Stimulated activated naive B cell treated with anti-CD40 and anti-IgM and Interleukin-4, amounts not matched to agents 10 μg/mL and 1 μg/mL and 100 μg/mL, for 72 hours (primary cell): ENCODE measurements at regions not wholly inside any gene's neighbourhood (a gene's known extent, or its start where the extent isn't known, plus 50 kb on each side); places are given as distances from the start of the nearest gene placed in this dataset.
"Not testable (repeated sequence)": the region's sequence is repeated elsewhere in the genome, so short reads cannot be mapped to it uniquely, and the experiment has no call there.

Experiments used
- ATAC-seq, 2 donors: fragments of 150-1000 bp; cut with Tn5 transposase; replicated peaks; 2 replicates each; pipeline ENCODE4 v1.10.0; 2021; ENCODE audit warnings: moderate library complexity in 1 of 2
- DNase-seq: peaks from one replicate; pipeline ENCODE4 v3.0.0; 2021
- H3K27ac Mint-ChIP-seq: one replicate; pipeline ENCODE4 v1.8.0; 2022; ENCODE audit warnings: mild to moderate bottlenecking, mixed read lengths
- H3K27me3 Mint-ChIP-seq, 2 donors: one replicate each; pipeline ENCODE4 v1.8.0; 2022; ENCODE audit warnings: mixed read lengths in 2 of 2
- H3K36me3 Mint-ChIP-seq, 2 donors: one replicate each; pipeline ENCODE4 v1.8.0; 2022; ENCODE audit warnings: mixed read lengths in 2 of 2, mild to moderate bottlenecking in 1 of 2
- H3K4me1 Mint-ChIP-seq, 2 donors: one replicate each; pipeline ENCODE4 v1.8.0; 2022; ENCODE audit warnings: mixed read lengths in 2 of 2, mild to moderate bottlenecking in 1 of 2
- H3K4me3 Mint-ChIP-seq, 2 donors: one replicate each; pipeline ENCODE4 v1.8.0; 2022; ENCODE audit warnings: mild to moderate bottlenecking in 2 of 2, mixed read lengths in 2 of 2, moderate library complexity in 1 of 2
- H3K9me3 Mint-ChIP-seq, 2 donors: one replicate each; pipeline ENCODE4 v1.8.0; 2022; ENCODE audit warnings: mixed read lengths in 2 of 2, mild to moderate bottlenecking in 1 of 2

GRCh38 chr3:75393288-75393694, 270.8 kb upstream of the FRG2C start:
- not testable (repeated sequence) for H3K36me3 Mint-ChIP-seq, DNase-seq, H3K4me3 Mint-ChIP-seq, ATAC-seq, H3K4me1 Mint-ChIP-seq, H3K9me3 Mint-ChIP-seq, H3K27me3 Mint-ChIP-seq, H3K27ac Mint-ChIP-seq

- not testable (repeated sequence) for H3K4me1 Mint-ChIP-seq, DNase-seq, H3K9me3 Mint-ChIP-seq, H3K36me3 Mint-ChIP-seq, H3K4me3 Mint-ChIP-seq, ATAC-seq, H3K27ac Mint-ChIP-seq, H3K27me3 Mint-ChIP-seq
Observed at GRCh38 chr3:75394102-75394501, 270.0 kb upstream of the FRG2C start.

DNA sequence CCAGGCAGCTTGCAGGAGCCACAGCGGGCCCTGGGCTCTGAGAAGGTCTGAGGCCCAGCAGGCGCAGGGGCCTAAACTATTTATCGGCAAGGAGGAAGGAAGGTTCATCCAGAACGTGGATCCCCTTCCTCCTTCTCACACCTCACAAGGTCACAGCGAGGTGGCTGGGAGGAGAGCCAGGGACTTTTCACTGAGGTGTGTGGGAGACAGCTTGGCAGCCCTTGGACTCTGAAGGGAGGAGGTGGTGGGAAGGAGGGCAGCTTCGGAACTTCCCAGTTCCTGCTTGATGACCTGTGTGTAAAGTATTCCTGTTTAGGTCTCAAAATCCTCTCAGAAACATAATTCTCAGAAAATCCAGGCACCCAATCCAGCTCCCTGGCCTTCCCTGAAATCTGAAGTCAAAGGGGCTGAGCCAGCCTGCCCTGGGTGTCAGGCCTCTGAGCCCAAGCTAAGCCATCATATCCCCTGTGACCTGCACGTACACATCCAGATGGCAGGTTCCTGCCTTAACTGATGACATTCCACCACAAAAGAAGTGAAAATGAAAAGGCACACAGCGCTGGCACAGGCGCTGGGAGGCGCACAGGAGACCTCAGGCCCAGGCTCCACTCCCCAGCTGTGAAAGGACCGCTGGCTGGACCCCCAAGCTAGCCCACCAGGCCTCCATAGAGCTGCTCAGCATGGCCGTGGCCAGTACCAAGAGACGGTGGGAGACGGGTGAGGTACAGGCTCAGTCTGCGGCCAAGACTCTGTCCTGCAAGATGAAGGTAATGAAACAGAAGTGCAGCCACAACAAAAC, 269.4 kb upstream of the FRG2C start:
- H3K27me3 Mint-ChIP-seq, H3K4me3 Mint-ChIP-seq, H3K4me1 Mint-ChIP-seq, DNase-seq, ATAC-seq, H3K36me3 Mint-ChIP-seq, H3K9me3 Mint-ChIP-seq, H3K27ac Mint-ChIP-seq: not testable (repeated sequence)

- Mint-ChIP-seq H3K27ac (no peak overlapping the region), H3K27me3 (no peaks in the 10 kb centered on the region), H3K4me1 (no peaks in the 10 kb centered on the region), H3K4me3 (no peak overlapping the region), H3K36me3 (no peaks in the 10 kb centered on the region), H3K9me3 (peaks cover 0 to 4% of the 10 kb centered on the region in 2 donors)
- DNase-seq (no peak), ATAC-seq (no peak)
Observed at GRCh38 chr3:75395580-75396315, 268.4 kb upstream of the FRG2C start.

DNA sequence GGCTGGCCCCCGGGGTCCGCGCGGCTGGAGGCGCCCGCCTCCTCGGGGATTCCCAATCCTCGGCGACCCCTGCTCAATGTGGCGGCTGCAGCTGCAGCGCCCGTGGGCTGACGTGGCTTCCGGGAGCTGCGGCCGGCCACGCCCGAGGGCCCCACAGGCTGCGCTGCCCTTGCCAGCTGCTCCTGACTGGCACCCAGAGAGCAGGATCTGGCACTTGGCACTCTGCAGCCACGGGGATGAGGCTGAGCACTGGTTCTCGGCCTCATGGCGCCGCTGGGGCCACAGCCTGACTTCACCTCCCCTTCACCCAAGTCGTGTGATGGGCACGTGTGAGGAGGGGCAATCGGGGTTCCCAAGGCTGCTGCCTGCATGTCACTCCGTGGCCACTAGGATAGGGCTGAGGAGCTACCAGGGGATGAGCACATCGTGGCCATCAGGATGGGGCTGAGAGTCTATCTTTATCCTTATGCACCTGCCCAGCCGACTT, 267.8 kb upstream of the FRG2C start:
- ATAC-seq = no peak
- Mint-ChIP-seq H3K36me3 (no peaks in the 10 kb centered on the region), H3K27me3 (no peaks in the 10 kb centered on the region), H3K4me3 (no peak overlapping the region), H3K4me1 (no peaks in the 10 kb centered on the region), H3K9me3 (peaks cover 0 to 4% of the 10 kb centered on the region in 2 donors), H3K27ac (no peak overlapping the region)
- no peak for DNase-seq

GRCh38 chr3:75397486-75397885, 266.6 kb upstream of the FRG2C start:
- not testable (repeated sequence) for ATAC-seq, H3K4me3 Mint-ChIP-seq, H3K27ac Mint-ChIP-seq, H3K4me1 Mint-ChIP-seq, H3K36me3 Mint-ChIP-seq, H3K9me3 Mint-ChIP-seq, H3K27me3 Mint-ChIP-seq, DNase-seq

DNA sequence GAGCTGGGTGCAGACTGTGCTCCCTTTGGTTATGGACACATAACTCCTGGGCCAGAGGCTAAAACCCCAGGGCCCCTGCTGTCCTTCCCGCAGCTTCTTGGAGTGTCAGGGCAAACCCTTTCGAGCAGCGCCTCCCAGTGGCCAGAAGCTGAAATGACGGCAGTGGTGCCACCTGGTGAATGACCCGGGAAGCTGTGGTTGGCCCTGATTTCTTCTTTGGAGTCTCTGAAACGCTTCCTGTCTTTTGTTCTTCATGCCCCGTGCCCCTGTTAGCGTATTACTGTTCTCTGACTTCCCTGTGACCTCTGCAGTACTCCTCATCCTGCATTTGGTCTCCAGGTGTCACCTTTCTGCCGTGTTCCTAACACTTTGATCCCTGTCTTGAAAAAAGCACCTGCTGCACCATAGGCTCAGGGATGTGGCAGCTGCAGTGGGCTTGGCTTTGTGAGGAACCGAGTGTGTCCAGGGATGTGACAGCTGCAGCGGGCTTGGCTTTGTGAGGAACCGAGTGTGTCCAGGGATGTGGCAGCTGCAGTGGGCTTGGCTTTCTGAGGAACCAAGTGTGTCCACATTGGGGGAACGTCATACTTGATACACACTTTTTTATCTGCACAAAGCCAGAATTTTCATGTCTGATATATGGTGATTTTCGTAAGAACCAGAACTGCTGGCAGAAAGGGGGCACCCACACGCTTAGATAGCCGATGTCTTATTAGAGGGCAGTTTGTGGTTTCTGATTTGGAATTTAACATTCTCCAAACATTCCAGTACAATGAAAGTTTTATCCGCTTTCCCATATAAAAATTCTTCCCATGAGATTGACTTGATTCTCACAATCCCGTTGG, 241.8 kb upstream of the FRG2C start:
- ATAC-seq, H3K4me1 Mint-ChIP-seq, H3K9me3 Mint-ChIP-seq, H3K27ac Mint-ChIP-seq, H3K27me3 Mint-ChIP-seq, DNase-seq, H3K4me3 Mint-ChIP-seq: not testable (repeated sequence)
- H3K36me3 Mint-ChIP-seq = peaks cover 6 to 47% of the 10 kb centered on the region in 2 donors

DNA sequence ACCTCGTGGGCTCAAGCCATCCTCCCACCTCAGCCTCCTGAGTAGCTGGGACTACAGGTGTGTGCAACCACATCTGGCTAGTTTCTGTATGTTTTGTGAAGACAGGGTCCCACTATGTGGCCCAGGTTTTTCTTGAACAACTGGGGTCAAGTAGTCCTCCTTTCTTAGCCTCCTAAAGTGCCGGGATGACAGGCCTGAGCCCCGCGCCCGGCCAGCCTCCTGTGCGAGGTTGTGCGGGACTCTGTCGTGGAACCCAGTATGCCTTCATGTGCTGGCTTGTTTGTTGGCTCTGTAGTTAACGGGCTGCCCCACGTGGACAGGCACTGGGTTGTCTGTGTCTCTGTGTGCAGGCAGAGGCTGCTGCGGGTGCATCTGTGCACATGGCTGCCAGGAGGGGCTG, 238.7 kb upstream of the FRG2C start:
- not testable (repeated sequence) for DNase-seq, H3K4me1 Mint-ChIP-seq, H3K4me3 Mint-ChIP-seq, H3K27ac Mint-ChIP-seq, H3K9me3 Mint-ChIP-seq, H3K27me3 Mint-ChIP-seq, ATAC-seq
- H3K36me3 Mint-ChIP-seq = peaks cover 6 to 52% of the 10 kb centered on the region in 2 donors

DNA sequence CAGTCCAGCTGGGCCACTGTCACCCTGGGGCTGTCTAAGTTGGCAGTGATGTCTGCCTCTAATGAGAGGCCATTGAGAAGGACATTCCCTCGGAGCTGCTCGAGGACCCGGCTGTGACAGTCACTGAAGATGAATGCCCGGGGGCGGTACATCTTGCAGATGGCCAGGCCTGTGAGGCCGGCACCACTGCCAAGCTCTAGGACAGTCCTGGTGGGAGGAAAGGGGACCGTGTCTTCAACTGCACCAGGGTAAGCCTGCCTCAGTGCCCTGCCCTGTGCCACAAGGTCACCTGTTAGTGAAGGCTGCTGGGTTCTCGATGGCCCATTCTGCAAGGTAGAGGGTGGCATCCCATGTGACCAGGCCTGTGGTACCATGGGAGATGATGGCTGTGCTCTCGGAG, 236.6 kb upstream of the FRG2C start:
- H3K27me3 Mint-ChIP-seq, DNase-seq, ATAC-seq, H3K4me1 Mint-ChIP-seq, H3K27ac Mint-ChIP-seq, H3K9me3 Mint-ChIP-seq, H3K4me3 Mint-ChIP-seq: not testable (repeated sequence)
- peaks cover 3 to 54% of the 10 kb centered on the region in 2 donors for H3K36me3 Mint-ChIP-seq

GRCh38 chr3:75427906-75428305, 236.2 kb upstream of the FRG2C start:
- not testable (repeated sequence) for DNase-seq, H3K9me3 Mint-ChIP-seq, H3K4me1 Mint-ChIP-seq, H3K4me3 Mint-ChIP-seq, H3K27ac Mint-ChIP-seq, H3K27me3 Mint-ChIP-seq, ATAC-seq
- H3K36me3 Mint-ChIP-seq = peaks cover under 1 to 54% of the 10 kb centered on the region in 2 donors

- not testable (repeated sequence) for H3K4me3 Mint-ChIP-seq, ATAC-seq, H3K9me3 Mint-ChIP-seq, H3K4me1 Mint-ChIP-seq, H3K27me3 Mint-ChIP-seq, H3K27ac Mint-ChIP-seq
- H3K36me3 Mint-ChIP-seq = peaks cover 0 to 51% of the 10 kb centered on the region in 2 donors
- DNase-seq = peak; percentile 54
Observed at GRCh38 chr3:75429561-75430220, 234.4 kb upstream of the FRG2C start.

- ATAC-seq, H3K27me3 Mint-ChIP-seq, H3K9me3 Mint-ChIP-seq, H3K4me1 Mint-ChIP-seq, H3K27ac Mint-ChIP-seq, DNase-seq, H3K4me3 Mint-ChIP-seq: not testable (repeated sequence)
- H3K36me3 Mint-ChIP-seq = peaks cover 0 to 51% of the 10 kb centered on the region in 2 donors
Observed at GRCh38 chr3:75430406-75430805, 233.7 kb upstream of the FRG2C start.

GRCh38 chr3:75431120-75431519, 233.0 kb upstream of the FRG2C start:
- H3K4me3 Mint-ChIP-seq, H3K27me3 Mint-ChIP-seq, ATAC-seq: not testable (repeated sequence)

DNA sequence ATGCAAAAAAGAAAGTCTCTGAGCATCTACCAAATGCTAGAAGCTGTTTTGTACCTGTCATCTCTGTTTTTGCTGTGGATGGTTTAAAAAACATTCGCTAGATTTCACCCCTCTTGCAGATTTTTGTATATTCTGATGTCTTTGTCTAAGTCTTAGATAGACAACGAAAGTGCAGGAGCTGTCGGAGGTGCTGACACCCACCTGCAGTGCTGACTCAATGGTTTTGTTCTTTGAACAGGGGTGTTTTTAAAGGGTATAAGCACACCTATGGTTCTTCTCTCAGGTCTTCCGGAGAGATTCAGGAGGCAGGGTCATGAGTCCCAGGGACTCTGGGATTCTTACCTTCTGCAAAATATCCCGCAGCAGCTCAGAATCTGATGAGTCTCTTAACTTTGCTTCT, 231.7 kb upstream of the FRG2C start:
- H3K27ac Mint-ChIP-seq = not testable (repeated sequence)

More at GRCh38 chr3:75431120-75431519, 233.0 kb upstream of the FRG2C start:
- not testable (repeated sequence) for H3K4me1 Mint-ChIP-seq, H3K9me3 Mint-ChIP-seq, DNase-seq
- Mint-ChIP-seq H3K36me3 (peaks cover 0 to 45% of the 10 kb centered on the region in 2 donors), H3K27ac (peak overlapping the region; percentile 51)

More for the DNA sequence above, 231.7 kb upstream of the FRG2C start:
- H3K4me3 Mint-ChIP-seq, H3K27me3 Mint-ChIP-seq, DNase-seq, ATAC-seq, H3K9me3 Mint-ChIP-seq: not testable (repeated sequence)
- peaks cover 0 to 36% of the 10 kb centered on the region in 2 donors for H3K36me3 Mint-ChIP-seq
- H3K4me1 Mint-ChIP-seq = peaks cover 10 to 12% of the 10 kb centered on the region in 2 donors
